DND-41 (cell line): ENCODE measurements at regions not wholly inside any gene's neighbourhood (a gene's known extent, or its start where the extent isn't known, plus 50 kb on each side); places are given as distances from the start of the nearest gene placed in this dataset.

Experiments
- ATAC-seq: fragments of 200-7000 bp; cut with Tn5 transposase; 3 replicates; pipeline ENCODE4 v1.9.1; 2021; ENCODE audit warnings: low read depth; ENCODE audit not compliant: insufficient read depth
- DNase-seq: peaks from one replicate; pipeline ENCODE4 v3.0.0-alpha.2; 2020
- H2AFZ ChIP-seq: 2 replicates; pipeline ENCODE4 v1.6.0; 2012; ENCODE audit warnings: low read depth, low read length
- H3K27ac ChIP-seq: 2 replicates; pipeline ENCODE4 v1.5.1; 2012; ENCODE audit warnings: low read length, inconsistent platforms
- H3K27me3 ChIP-seq: fragments of 200-600 bp; sonication (generic); 2 replicates; pipeline ENCODE4 v1.6.0; 2012; ENCODE audit warnings: low read length, mild to moderate bottlenecking, inconsistent platforms; ENCODE audit not compliant: insufficient read depth, poor library complexity
- H3K36me3 ChIP-seq: 2 replicates; pipeline ENCODE4 v1.5.1; 2012; ENCODE audit warnings: low read length, inconsistent platforms; ENCODE audit not compliant: insufficient read depth
- H3K4me1 ChIP-seq: 2 replicates; pipeline ENCODE4 v1.5.1; 2012; ENCODE audit warnings: mild to moderate bottlenecking, low read length; ENCODE audit not compliant: insufficient read depth
- H3K4me2 ChIP-seq: 2 replicates; pipeline ENCODE4 v1.6.0; 2012; ENCODE audit warnings: mild to moderate bottlenecking, moderate library complexity, low read length, inconsistent platforms; ENCODE audit not compliant: insufficient read depth
- H3K4me3 ChIP-seq, 2 experiments: fragments of 200-600 bp in 1 of 2; shearing (Covaris generic) in 1 of 2; 2 replicates each; pipeline ENCODE4 v1.5.1; 2012 to 2016; ENCODE audit warnings: inconsistent platforms in 2 of 2, low read length in 2 of 2, mild to moderate bottlenecking in 2 of 2, low read depth in 1 of 2, moderate library complexity in 1 of 2
- H3K79me2 ChIP-seq: 2 replicates; pipeline ENCODE4 v1.6.0; 2012; ENCODE audit warnings: low read length, inconsistent platforms; ENCODE audit not compliant: insufficient read depth
- H3K9ac ChIP-seq: 2 replicates; pipeline ENCODE4 v1.6.0; 2012; ENCODE audit warnings: low read depth, mild to moderate bottlenecking, inconsistent platforms, low read length, moderate library complexity
- H3K9me3 ChIP-seq: 2 replicates; pipeline ENCODE4 v1.5.1; 2012; ENCODE audit warnings: low read length, moderate library complexity, mild to moderate bottlenecking, inconsistent platforms; ENCODE audit not compliant: insufficient read depth, severe bottlenecking
- H4K20me1 ChIP-seq: 2 replicates; pipeline ENCODE4 v1.6.0; 2012; ENCODE audit warnings: low read length; ENCODE audit not compliant: insufficient read depth
- EZH2 ChIP-seq: IDR thresholded peaks from 3 replicates; pipeline ENCODE4 v1.6.1; 2012; ENCODE audit warnings: borderline replicate concordance, low read depth, mild to moderate bottlenecking, moderate library complexity, low read length, inconsistent platforms; ENCODE audit not compliant: severe bottlenecking
- TF ChIP-seq, protein P1 (sequence below): IDR thresholded peaks from 2 replicates; pipeline ENCODE4 v1.5.1; 2012; ENCODE audit warnings: borderline replicate concordance, low read length, moderate library complexity, mild to moderate bottlenecking; ENCODE audit not compliant: poor library complexity, severe bottlenecking; ENCODE audit errors: extremely low read depth

DNA sequence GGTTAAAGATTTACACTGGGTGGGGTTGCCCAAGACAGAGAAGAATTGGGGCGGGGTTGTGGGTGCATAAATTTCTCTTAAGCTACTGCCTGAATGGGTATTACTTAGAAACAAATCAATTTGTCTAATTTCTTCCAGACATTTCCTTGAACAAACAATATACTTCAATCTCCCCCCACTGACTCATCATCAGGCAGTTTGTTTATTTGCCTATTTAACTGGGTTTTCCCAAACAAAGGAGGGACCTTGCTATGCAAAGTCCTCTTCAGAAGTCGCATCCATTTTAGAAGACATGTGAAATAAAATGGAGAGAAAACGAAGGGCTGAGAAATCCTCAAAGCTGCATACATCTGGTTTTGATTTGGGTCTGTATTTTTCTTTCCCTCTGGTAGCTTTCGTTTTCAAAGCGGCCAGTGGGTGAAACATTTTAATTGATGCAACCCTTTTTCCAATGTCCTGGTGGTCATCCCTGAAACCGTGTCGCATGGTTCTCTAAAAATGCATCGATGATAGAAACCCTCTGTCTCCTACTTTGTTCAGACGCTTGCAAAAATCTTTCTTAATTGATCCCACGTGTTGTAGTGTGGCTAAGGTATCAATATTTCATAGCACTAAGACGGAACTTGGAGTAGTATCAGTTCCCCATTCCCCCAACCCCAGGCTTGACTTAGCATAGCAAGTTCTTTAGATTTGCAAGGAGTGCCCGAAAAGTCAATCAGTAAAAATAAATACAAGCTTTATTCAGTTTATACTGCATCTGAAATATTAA is 115.1 kb upstream of the MXRA5 start:
- Histone ChIP-seq H3K9me3 (no peaks in the 10 kb centered on the region), H3K9ac (no peak overlapping the region), H3K79me2 (no peaks in the 10 kb centered on the region), H3K36me3 (no peaks in the 10 kb centered on the region), H3K4me2 (no peak overlapping the region), H3K27ac (no peak overlapping the region), H3K4me1 (no peaks in the 10 kb centered on the region), H3K27me3 (no peaks in the 10 kb centered on the region), H3K4me3 (no peak overlapping the region), H2AFZ (no peak overlapping the region), H4K20me1 (no peaks in the 10 kb centered on the region)
- TF ChIP-seq, protein P1, sequence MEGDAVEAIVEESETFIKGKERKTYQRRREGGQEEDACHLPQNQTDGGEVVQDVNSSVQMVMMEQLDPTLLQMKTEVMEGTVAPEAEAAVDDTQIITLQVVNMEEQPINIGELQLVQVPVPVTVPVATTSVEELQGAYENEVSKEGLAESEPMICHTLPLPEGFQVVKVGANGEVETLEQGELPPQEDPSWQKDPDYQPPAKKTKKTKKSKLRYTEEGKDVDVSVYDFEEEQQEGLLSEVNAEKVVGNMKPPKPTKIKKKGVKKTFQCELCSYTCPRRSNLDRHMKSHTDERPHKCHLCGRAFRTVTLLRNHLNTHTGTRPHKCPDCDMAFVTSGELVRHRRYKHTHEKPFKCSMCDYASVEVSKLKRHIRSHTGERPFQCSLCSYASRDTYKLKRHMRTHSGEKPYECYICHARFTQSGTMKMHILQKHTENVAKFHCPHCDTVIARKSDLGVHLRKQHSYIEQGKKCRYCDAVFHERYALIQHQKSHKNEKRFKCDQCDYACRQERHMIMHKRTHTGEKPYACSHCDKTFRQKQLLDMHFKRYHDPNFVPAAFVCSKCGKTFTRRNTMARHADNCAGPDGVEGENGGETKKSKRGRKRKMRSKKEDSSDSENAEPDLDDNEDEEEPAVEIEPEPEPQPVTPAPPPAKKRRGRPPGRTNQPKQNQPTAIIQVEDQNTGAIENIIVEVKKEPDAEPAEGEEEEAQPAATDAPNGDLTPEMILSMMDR, result no peak
- no peak for TF ChIP-seq EZH2
- DNase-seq (no peak), ATAC-seq (no peak)

DNA sequence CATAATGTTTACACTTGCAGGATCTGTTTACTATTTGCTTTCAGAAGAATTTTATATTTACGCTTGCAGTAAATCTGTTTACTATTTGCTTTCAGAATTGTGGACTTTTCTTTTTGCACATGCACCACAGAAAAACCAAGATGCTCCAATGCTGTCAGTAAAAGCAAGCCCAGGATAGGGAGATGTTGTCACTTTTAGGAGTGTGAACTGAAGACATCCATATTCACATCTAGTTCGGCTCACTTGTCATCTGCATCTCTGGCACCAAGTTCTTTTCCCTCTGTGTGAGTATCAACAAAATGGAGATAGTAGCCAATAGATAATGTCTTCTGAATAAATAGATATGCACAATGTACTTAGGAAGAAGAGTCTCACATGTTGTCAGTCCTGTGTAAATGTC is 109.3 kb upstream of the MXRA5 start:
- Histone ChIP-seq H3K4me1 (no peaks in the 10 kb centered on the region), H3K27ac (no peak overlapping the region), H3K27me3 (no peaks in the 10 kb centered on the region), H3K9ac (no peak overlapping the region), H3K4me2 (no peak overlapping the region), H3K9me3 (no peaks in the 10 kb centered on the region), H4K20me1 (no peaks in the 10 kb centered on the region), H3K79me2 (no peaks in the 10 kb centered on the region), H3K36me3 (no peaks in the 10 kb centered on the region), H3K4me3 (no peak overlapping the region), H2AFZ (no peak overlapping the region)
- ATAC-seq (no peak), DNase-seq (no peak)
- TF ChIP-seq, protein P1, result no peak
- TF ChIP-seq EZH2, result no peak

DNA sequence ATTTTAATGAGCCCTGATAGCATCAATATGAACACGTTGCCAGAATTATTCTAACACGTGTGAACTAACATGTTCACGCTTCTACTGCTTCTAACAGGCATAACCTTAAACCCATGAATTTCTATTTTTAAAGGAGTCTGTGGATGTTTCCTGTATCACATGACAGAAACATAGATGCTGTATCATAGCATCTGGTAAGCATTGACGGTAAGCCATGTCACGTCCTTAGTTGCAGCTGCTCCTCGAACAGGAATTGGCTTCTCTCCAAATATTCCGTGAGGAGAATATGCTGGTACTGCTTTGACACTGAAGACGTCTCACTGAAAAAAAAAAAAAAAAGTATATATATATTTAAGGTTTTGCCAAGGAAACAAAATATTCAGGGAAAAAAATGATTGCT is 105.1 kb upstream of the MXRA5 start:
- Histone ChIP-seq H4K20me1 (no peaks in the 10 kb centered on the region), H3K79me2 (no peaks in the 10 kb centered on the region), H3K4me3 (no peak overlapping the region), H2AFZ (no peak overlapping the region), H3K36me3 (no peaks in the 10 kb centered on the region), H3K27ac (no peak overlapping the region), H3K4me2 (no peak overlapping the region), H3K9me3 (no peaks in the 10 kb centered on the region), H3K27me3 (no peaks in the 10 kb centered on the region), H3K9ac (no peak overlapping the region), H3K4me1 (no peaks in the 10 kb centered on the region)
- TF ChIP-seq, protein P1, result no peak
- no peak for TF ChIP-seq EZH2
- ATAC-seq, result no peak
- no peak for DNase-seq
